Activated CD8-positive, alpha-beta T cell treated with anti-CD3 and anti-CD28 coated beads, Interleukin-2, amount 10 ng/mL, durations not matched to agents 7 days and 5 days (primary cell): ENCODE measurements at regions not wholly inside any gene's neighbourhood (a gene's known extent, or its start where the extent isn't known, plus 50 kb on each side); places are given as distances from the start of the nearest gene placed in this dataset.
"Not testable (repeated sequence)": the region's sequence is repeated elsewhere in the genome, so short reads cannot be mapped to it uniquely, and the experiment has no call there.

Experiments
- ATAC-seq: fragments of 150-1000 bp; cut with Tn5 transposase; one replicate; pipeline ENCODE4 v1.10.0; 2021; ENCODE audit warnings: moderate library complexity
- CTCF ChIA-PET: fragments of 350-600 bp; sonication (Branson Sonifier 250); formaldehyde crosslinking; loops from one replicate; lab custom pipeline; 2021; ENCODE audit warnings: antibody characterized with exemption; lab: Charles Lee
- POLR2A ChIA-PET: fragments of 350-600 bp; sonication (Branson Sonifier 250); formaldehyde crosslinking; loops from one replicate; lab custom pipeline; 2021; ENCODE audit warnings: antibody characterized with exemption; lab: Charles Lee
- DNase-seq: peaks from one replicate; pipeline ENCODE4 v3.0.0-alpha.2; 2020
- H3K27ac Mint-ChIP-seq: one replicate; pipeline ENCODE4 v1.8.0; 2021; ENCODE audit warnings: mild to moderate bottlenecking, mixed read lengths
- H3K27me3 Mint-ChIP-seq: one replicate; pipeline ENCODE4 v1.8.0; 2021; ENCODE audit warnings: low read depth, mixed read lengths
- H3K36me3 Mint-ChIP-seq: one replicate; pipeline ENCODE4 v1.8.0; 2021; ENCODE audit warnings: low read depth, mixed read lengths
- H3K4me1 Mint-ChIP-seq: one replicate; pipeline ENCODE4 v1.8.0; 2021; ENCODE audit warnings: low read depth, mixed read lengths
- H3K4me3 Mint-ChIP-seq: one replicate; pipeline ENCODE4 v1.8.0; 2021; ENCODE audit warnings: mild to moderate bottlenecking, mixed read lengths
- H3K9me3 Mint-ChIP-seq: one replicate; pipeline ENCODE4 v1.8.0; 2022; ENCODE audit warnings: mixed read lengths; ENCODE audit not compliant: insufficient read depth

- H3K9me3 Mint-ChIP-seq, DNase-seq, H3K36me3 Mint-ChIP-seq: not testable (repeated sequence)
These were observed 472.6 kb upstream of the CCDC196 start for GRCh38 chr14:66013607-66014006.

GRCh38 chr14:66015071-66015780 is 470.9 kb upstream of the CCDC196 start:
- POLR2A ChIA-PET, result interaction anchor here (0.5 kb wide), 1 partner anchor 50 kb away, joined by 3 read pairs; no protein-coding TSS in a partner anchor

More at GRCh38 chr14:66013607-66014006, 472.6 kb upstream of the CCDC196 start:
- CTCF ChIA-PET, ATAC-seq, H3K27me3 Mint-ChIP-seq, POLR2A ChIA-PET, H3K27ac Mint-ChIP-seq, H3K4me3 Mint-ChIP-seq, H3K4me1 Mint-ChIP-seq: not testable (repeated sequence)

GRCh38 chr14:66017927-66018326 is 468.2 kb upstream of the CCDC196 start:
- Mint-ChIP-seq H3K4me1 (no peaks in the 10 kb centered on the region), H3K27ac (no peak overlapping the region), H3K4me3 (no peak overlapping the region), H3K27me3 (peaks cover 6% of the 10 kb centered on the region), H3K9me3 (no peaks in the 10 kb centered on the region), H3K36me3 (no peaks in the 10 kb centered on the region)
- ChIA-PET CTCF (interaction anchor here (1.0 to 1.7 kb wide), 2 partner anchors 53 to 58 kb away, joined by 3 to 4 read pairs; no protein-coding TSS in a partner anchor), POLR2A (no interaction called here)
- DNase-seq (no peak), ATAC-seq (no peak)

More at GRCh38 chr14:66015071-66015780, 470.9 kb upstream of the CCDC196 start:
- Mint-ChIP-seq H3K4me3 (no peak overlapping the region), H3K27ac (no peak overlapping the region), H3K4me1 (no peaks in the 10 kb centered on the region), H3K27me3 (peaks cover 10% of the 10 kb centered on the region), H3K36me3 (no peaks in the 10 kb centered on the region), H3K9me3 (no peaks in the 10 kb centered on the region)
- CTCF ChIA-PET, result interaction anchor here (0.6 to 1.0 kb wide), 2 partner anchors 55 to 344 kb away, joined by 3 read pairs; no protein-coding TSS in a partner anchor
- no peak for DNase-seq
- ATAC-seq, result no peak

GRCh38 chr14:66022526-66022925 is 463.6 kb upstream of the CCDC196 start:
- H3K27me3 Mint-ChIP-seq, result peaks cover 2% of the 10 kb centered on the region
- ChIA-PET CTCF (interaction anchor here (1.5 kb wide), 1 partner anchor 38 kb away, joined by 3 read pairs; no protein-coding TSS in a partner anchor), POLR2A (interaction anchor here (0.6 kb wide), 1 partner anchor 107 kb away, joined by 3 read pairs; no protein-coding TSS in a partner anchor)
- ATAC-seq (no peak), DNase-seq (no peak)
- no peaks in the 10 kb centered on the region for H3K36me3 Mint-ChIP-seq
- no peak overlapping the region for H3K27ac Mint-ChIP-seq
- H3K4me1 Mint-ChIP-seq, result no peaks in the 10 kb centered on the region
- H3K4me3 Mint-ChIP-seq, result no peak overlapping the region
- peaks cover 3% of the 10 kb centered on the region for H3K9me3 Mint-ChIP-seq

GRCh38 chr14:66025779-66026178 is 460.4 kb upstream of the CCDC196 start:
- Mint-ChIP-seq H3K36me3 (no peaks in the 10 kb centered on the region), H3K4me1 (no peaks in the 10 kb centered on the region), H3K27me3 (peaks cover 9% of the 10 kb centered on the region), H3K4me3 (no peak overlapping the region), H3K27ac (no peak overlapping the region), H3K9me3 (peaks cover 3% of the 10 kb centered on the region)
- DNase-seq, result no peak
- ChIA-PET POLR2A (no interaction called here), CTCF (no interaction called here)
- ATAC-seq, result no peak

- not testable (repeated sequence) for DNase-seq
- H3K9me3 Mint-ChIP-seq, result peaks cover 12% of the 10 kb centered on the region
These were observed 454.2 kb upstream of the CCDC196 start for GRCh38 chr14:66031981-66032380.

GRCh38 chr14:66032800-66033199 is 453.4 kb upstream of the CCDC196 start:
- H3K36me3 Mint-ChIP-seq, result no peaks in the 10 kb centered on the region

More at GRCh38 chr14:66031981-66032380, 454.2 kb upstream of the CCDC196 start:
- H3K4me1 Mint-ChIP-seq, H3K36me3 Mint-ChIP-seq, ATAC-seq, POLR2A ChIA-PET, H3K4me3 Mint-ChIP-seq, H3K27ac Mint-ChIP-seq, CTCF ChIA-PET: not testable (repeated sequence)
- peaks cover 21% of the 10 kb centered on the region for H3K27me3 Mint-ChIP-seq

GRCh38 chr14:66036547-66036946 is 449.6 kb upstream of the CCDC196 start:
- peaks cover 12% of the 10 kb centered on the region for H3K9me3 Mint-ChIP-seq
- H3K27me3 Mint-ChIP-seq, result peaks cover 9% of the 10 kb centered on the region
- CTCF ChIA-PET, result no interaction called here
- H3K4me3 Mint-ChIP-seq, result no peak overlapping the region
- no peaks in the 10 kb centered on the region for H3K36me3 Mint-ChIP-seq
- no peak for ATAC-seq
- H3K27ac Mint-ChIP-seq, result no peak overlapping the region
- DNase-seq, result no peak
- no peaks in the 10 kb centered on the region for H3K4me1 Mint-ChIP-seq
- POLR2A ChIA-PET, result no interaction called here

More at GRCh38 chr14:66032800-66033199, 453.4 kb upstream of the CCDC196 start:
- H3K27me3 Mint-ChIP-seq, result peaks cover 21% of the 10 kb centered on the region
- H3K4me1 Mint-ChIP-seq, result no peaks in the 10 kb centered on the region
- DNase-seq (no peak), ATAC-seq (no peak)
- H3K9me3 Mint-ChIP-seq, result peaks cover 12% of the 10 kb centered on the region
- no peak overlapping the region for H3K27ac Mint-ChIP-seq
- no peak overlapping the region for H3K4me3 Mint-ChIP-seq
- POLR2A ChIA-PET, result no interaction called here
- CTCF ChIA-PET, result no interaction called here

GRCh38 chr14:66037361-66037760 is 448.8 kb upstream of the CCDC196 start:
- ATAC-seq (no peak), DNase-seq (no peak)
- Mint-ChIP-seq H3K27me3 (peaks cover 9% of the 10 kb centered on the region), H3K9me3 (peaks cover 11% of the 10 kb centered on the region), H3K36me3 (no peaks in the 10 kb centered on the region), H3K4me1 (no peaks in the 10 kb centered on the region), H3K4me3 (no peak overlapping the region), H3K27ac (no peak overlapping the region)
- POLR2A ChIA-PET, result no interaction called here
- CTCF ChIA-PET, result no interaction called here

- POLR2A ChIA-PET, result no interaction called here
These were observed 448.0 kb upstream of the CCDC196 start for GRCh38 chr14:66038212-66038611.

GRCh38 chr14:66038618-66039017 is 447.6 kb upstream of the CCDC196 start:
- ChIA-PET CTCF (no interaction called here), POLR2A (no interaction called here)
- Mint-ChIP-seq H3K9me3 (no peaks in the 10 kb centered on the region), H3K4me1 (no peaks in the 10 kb centered on the region), H3K36me3 (no peaks in the 10 kb centered on the region), H3K27me3 (peaks cover 14% of the 10 kb centered on the region), H3K4me3 (no peak overlapping the region), H3K27ac (no peak overlapping the region)
- DNase-seq (no peak), ATAC-seq (no peak)

More at GRCh38 chr14:66038212-66038611, 448.0 kb upstream of the CCDC196 start:
- ATAC-seq (no peak), DNase-seq (no peak)
- Mint-ChIP-seq H3K9me3 (peaks cover 2% of the 10 kb centered on the region), H3K36me3 (no peaks in the 10 kb centered on the region), H3K27me3 (peaks cover 14% of the 10 kb centered on the region), H3K4me1 (no peaks in the 10 kb centered on the region), H3K4me3 (no peak overlapping the region), H3K27ac (no peak overlapping the region)
- CTCF ChIA-PET, result no interaction called here

GRCh38 chr14:66039495-66039894 is 446.7 kb upstream of the CCDC196 start:
- DNase-seq (no peak), ATAC-seq (no peak)
- no peaks in the 10 kb centered on the region for H3K4me1 Mint-ChIP-seq
- H3K27me3 Mint-ChIP-seq, result peaks cover 11% of the 10 kb centered on the region
- H3K9me3 Mint-ChIP-seq, result no peaks in the 10 kb centered on the region
- no peak overlapping the region for H3K27ac Mint-ChIP-seq
- ChIA-PET CTCF (no interaction called here), POLR2A (no interaction called here)
- H3K36me3 Mint-ChIP-seq, result no peaks in the 10 kb centered on the region
- no peak overlapping the region for H3K4me3 Mint-ChIP-seq
